ENCODE measurements at regions not wholly inside any gene's neighbourhood (a gene's known extent, or its start where the extent isn't known, plus 50 kb on each side); places are given as distances from the start of the nearest gene placed in this dataset.

GRCh38 chrY:18669790-18670189 lies 103.7 kb downstream of the HSFY2 start:
- TF ChIP-seq CTCF (IDR thresholded peaks at IDR 0.05) (peak in 1 of 6 experiments; percentile 10), POLR2A (IDR thresholded peaks at IDR 0.05) (no peak)

All from Peyer's patch (tissue), 4 donors.